ENCODE measurements at regions not wholly inside any gene's neighbourhood (a gene's known extent, or its start where the extent isn't known, plus 50 kb on each side); places are given as distances from the start of the nearest gene placed in this dataset.
"Not testable (repeated sequence)": the region's sequence is repeated elsewhere in the genome, so short reads cannot be mapped to it uniquely, and the experiment has no call there.

- no peak for DNase-seq (ENCODE audit: low read depth)
Measured at GRCh38 chr2:187783446-187783845, 229.2 kb upstream of the TFPI start.

GRCh38 chr2:187784138-187784537 is 229.9 kb upstream of the TFPI start:
- DNase-seq (ENCODE audit: low read depth): not testable (repeated sequence)

GRCh38 chr2:187799601-187800000 is 245.4 kb upstream of the TFPI start:
- DNase-seq (ENCODE audit: low read depth): no peak

GRCh38 chr2:187803816-187804215 is 249.6 kb upstream of the TFPI start:
- no peak for DNase-seq (ENCODE audit: low read depth)

GRCh38 chr2:187815113-187815512 is 260.9 kb upstream of the TFPI start:
- no peak for DNase-seq (ENCODE audit: low read depth)

GRCh38 chr2:187819624-187820023 is 265.4 kb upstream of the TFPI start:
- DNase-seq (ENCODE audit: low read depth): no peak

- no peak for DNase-seq (ENCODE audit: low read depth)
Measured at GRCh38 chr2:187825108-187825507, 270.9 kb upstream of the TFPI start.

GRCh38 chr2:187826023-187826422 is 271.8 kb upstream of the TFPI start:
- DNase-seq (ENCODE audit: low read depth): no peak

GRCh38 chr2:187834787-187835186 is 280.6 kb upstream of the TFPI start:
- DNase-seq (ENCODE audit: low read depth): no peak

- no peak for DNase-seq (ENCODE audit: low read depth)
Measured at GRCh38 chr2:187838690-187839089, 284.5 kb upstream of the TFPI start.

GRCh38 chr2:187842315-187842714 is 288.1 kb upstream of the TFPI start:
- DNase-seq (ENCODE audit: low read depth): no peak

- peak; percentile 41 for DNase-seq (ENCODE audit: low read depth)
Measured at GRCh38 chr2:187842978-187843847, 289.0 kb upstream of the TFPI start.

GRCh38 chr2:187847245-187848208 is 293.3 kb upstream of the TFPI start:
- DNase-seq (ENCODE audit: low read depth): no peak

GRCh38 chr2:187851955-187852561 is 297.8 kb upstream of the TFPI start:
- DNase-seq (ENCODE audit: low read depth): no peak

GRCh38 chr2:187853381-187853791 is 299.2 kb upstream of the TFPI start:
- no peak for DNase-seq (ENCODE audit: low read depth)

GRCh38 chr2:187854801-187855200 is 300.6 kb upstream of the TFPI start:
- no peak for DNase-seq (ENCODE audit: low read depth)

GRCh38 chr2:187855689-187856088 is 301.5 kb upstream of the TFPI start:
- no peak for DNase-seq (ENCODE audit: low read depth)

- DNase-seq (ENCODE audit: low read depth): no peak
Measured at GRCh38 chr2:187857826-187858225, 303.6 kb upstream of the TFPI start.

- no peak for DNase-seq (ENCODE audit: low read depth)
Measured at GRCh38 chr2:187862715-187863114, 308.5 kb upstream of the TFPI start.

- no peak for DNase-seq (ENCODE audit: low read depth)
Measured at GRCh38 chr2:187865025-187865424, 310.8 kb upstream of the TFPI start.

GRCh38 chr2:187867165-187867564 is 312.9 kb upstream of the TFPI start:
- DNase-seq (ENCODE audit: low read depth): no peak

- DNase-seq (ENCODE audit: low read depth): no peak
Measured at GRCh38 chr2:187869195-187869594, 315.0 kb upstream of the TFPI start.
